Endothelial cell of umbilical vein (primary cell): ENCODE measurements at regions not wholly inside any gene's neighbourhood (a gene's known extent, or its start where the extent isn't known, plus 50 kb on each side); places are given as distances from the start of the nearest gene placed in this dataset.

Experiments
- BruUV-seq: library from RNA; stranded (reverse); fragments of 400-500 nt; replicated peaks from 2 replicates; lab custom pipeline; 2021; lab: Mats Ljungman, UMichigan
- CTCF ChIA-PET: fragments of 300-600, 350-600 bp; sonication (Branson Sonifier 250); formaldehyde crosslinking; loops from one replicate; lab custom pipeline; 2021; ENCODE audit warnings: antibody characterized with exemption, inconsistent platforms; lab: Charles Lee
- POLR2A ChIA-PET: fragments of 300-600, 350-600 bp; sonication (Branson Sonifier 250); formaldehyde crosslinking; loops from one replicate; lab custom pipeline; 2021; ENCODE audit warnings: antibody characterized with exemption, inconsistent platforms; lab: Charles Lee
- DNase-seq: peaks from one replicate; pipeline ENCODE4 v3.0.0-alpha.2; 2011; ENCODE audit warnings: low read depth, low spot score
- FAIRE-seq: peaks from 2 replicates; lab custom pipeline; 2011; peaks lifted over from hg19 to GRCh38; lab: Jason Lieb, UNC
- H2AFZ ChIP-seq: 2 replicates; pipeline ENCODE4 v1.6.0; 2012; ENCODE audit warnings: low read depth, low read length, control low read depth, inconsistent platforms
- H3K27ac ChIP-seq: 2 replicates; pipeline ENCODE4 v1.5.1; 2011; ENCODE audit warnings: low read depth, mild to moderate bottlenecking, control low read depth, low read length, moderate library complexity; ENCODE audit not compliant: insufficient read depth
- H3K27me3 ChIP-seq, 2 experiments: 2 replicates each; pipeline versions ENCODE4 v1.6.0 to v1.6.1; 2011; ENCODE audit warnings: low read length in 2 of 2, mixed read lengths in 1 of 2; ENCODE audit not compliant: control insufficient read depth in 2 of 2, insufficient read depth in 2 of 2
- H3K36me3 ChIP-seq, 2 experiments: 2 replicates in 1 of 2; 3 replicates in 1 of 2; pipeline ENCODE4 v1.5.1; 2011; ENCODE audit warnings: low read length in 2 of 2, mild to moderate bottlenecking in 1 of 2, moderate library complexity in 1 of 2; ENCODE audit not compliant: control insufficient read depth in 2 of 2, insufficient read depth in 2 of 2; ENCODE audit errors: extremely low read depth in 1 of 2
- H3K4me1 ChIP-seq: 3 replicates; pipeline ENCODE4 v1.5.1; 2011; ENCODE audit warnings: mild to moderate bottlenecking, low read length; ENCODE audit not compliant: control insufficient read depth, insufficient read depth; ENCODE audit errors: extremely low read depth
- H3K4me2 ChIP-seq: 2 replicates; pipeline ENCODE4 v1.6.1; 2011; ENCODE audit warnings: low read length, control low read depth, mixed read lengths; ENCODE audit not compliant: insufficient read depth
- H3K4me3 ChIP-seq, 3 experiments: fragments of 200-600 bp in 1 of 3; sonication (generic), shearing (Covaris generic) in 1 of 3; replicated peaks in 1 of 3; 2 replicates each; pipeline ENCODE4 v1.5.1; 2011 to 2016; ENCODE audit warnings: control low read depth in 3 of 3, low read length in 3 of 3, mild to moderate bottlenecking in 2 of 3, inconsistent platforms in 1 of 3, low read depth in 1 of 3, moderate library complexity in 1 of 3; ENCODE audit not compliant: insufficient read depth in 1 of 3
- H3K79me2 ChIP-seq: 2 replicates; pipeline ENCODE4 v1.6.0; 2012; ENCODE audit warnings: low read length, inconsistent platforms; ENCODE audit not compliant: control insufficient read depth, insufficient read depth
- H3K9ac ChIP-seq: replicated peaks from 2 replicates; pipeline ENCODE3; 2011; ENCODE audit warnings: low read length, control low read depth; ENCODE audit not compliant: insufficient read depth; ENCODE audit errors: extremely low read depth
- H3K9me1 ChIP-seq: replicated peaks from 3 replicates; pipeline ENCODE4 v1.6.0; 2011; ENCODE audit warnings: mild to moderate bottlenecking, low read length; ENCODE audit not compliant: control insufficient read depth, insufficient read depth; ENCODE audit errors: extremely low read depth
- H3K9me3 ChIP-seq: replicated peaks from 2 replicates; pipeline ENCODE4 v1.5.1; 2012; ENCODE audit warnings: low read length, inconsistent platforms; ENCODE audit not compliant: control insufficient read depth, insufficient read depth
- H4K20me1 ChIP-seq: replicated peaks from 2 replicates; pipeline ENCODE3; 2011; ENCODE audit warnings: mild to moderate bottlenecking, low read length; ENCODE audit not compliant: control insufficient read depth, insufficient read depth; ENCODE audit errors: extremely low read depth
- EZH2 ChIP-seq: IDR thresholded peaks from 2 replicates; pipeline ENCODE4 v1.6.1; 2012; ENCODE audit warnings: borderline replicate concordance, low read depth, mild to moderate bottlenecking, moderate library complexity, low read length, inconsistent platforms; ENCODE audit not compliant: severe bottlenecking
- GATA2 ChIP-seq: IDR thresholded peaks from 2 replicates; pipeline ENCODE4 v1.7.0; 2011; ENCODE audit warnings: low read depth, mild to moderate bottlenecking, moderate library complexity, mixed read lengths, low read length; ENCODE audit not compliant: insufficient read length, insufficient read depth
- POLR2A ChIP-seq: IDR thresholded peaks from 2 replicates; pipeline ENCODE4 v1.6.1; 2012; ENCODE audit warnings: low read depth, mild to moderate bottlenecking, control low read depth, low read length
- POLR2AphosphoS5 ChIP-seq: IDR thresholded peaks from 2 replicates; pipeline ENCODE4 v1.6.1; 2012; ENCODE audit warnings: low read depth, mild to moderate bottlenecking, control low read depth, low read length, moderate library complexity; ENCODE audit not compliant: insufficient read depth
- dilution Hi-C: fragments of 300-500 bp; cut with MboI; formaldehyde crosslinking; loops from one replicate; pipeline ENCODE4 v1.15.0; 2019; ENCODE audit warnings: low sequenced_read_pairs; ENCODE audit not compliant: extremely low pct_ligation_motif_present
- intact Hi-C: fragments of 100-400 bp; cut with micrococcal nuclease; formaldehyde crosslinking; loops from one replicate; pipeline ENCODE4 v1.10.0; 2022
- TF ChIP-seq, protein P1 (sequence below), 2 donors: IDR thresholded peaks; 1 replicate in 1 of 2; 2 replicates in 1 of 2; pipeline ENCODE4 v1.5.1; 2011; ENCODE audit warnings: low read length in 2 of 2, mild to moderate bottlenecking in 2 of 2, moderate library complexity in 2 of 2, control low read depth in 1 of 2, inconsistent platforms in 1 of 2, low read depth in 1 of 2; ENCODE audit not compliant: insufficient read depth in 1 of 2; ENCODE audit errors: extremely low read depth in 1 of 2

DNA sequence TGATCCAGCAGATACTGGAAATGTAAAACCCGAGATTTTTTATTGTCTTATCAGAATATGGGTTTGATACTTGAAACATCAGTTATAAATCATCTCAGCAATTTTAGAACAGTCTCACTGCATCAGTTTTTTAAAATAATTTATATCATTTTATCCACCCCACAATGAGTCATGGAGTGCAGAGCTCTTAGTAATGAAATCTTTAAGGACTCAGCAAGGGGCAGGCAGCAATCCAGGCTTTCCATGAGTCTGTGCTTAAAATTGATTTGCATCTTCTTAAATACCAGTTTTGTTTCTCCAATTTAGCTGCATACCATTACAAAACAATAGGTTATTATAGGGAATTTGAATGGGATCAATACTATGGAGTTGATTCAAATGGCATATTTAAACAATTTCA is 832.3 kb downstream of the C6orf118 start:
- DNase-seq: no peak
- TF ChIP-seq POLR2AphosphoS5: no peak
- H3K4me2 ChIP-seq: no peak overlapping the region
- no peak overlapping the region for H3K27ac ChIP-seq
- H2AFZ ChIP-seq: no peak overlapping the region
- dilution Hi-C loops: no loop called here
- H3K4me3 ChIP-seq: no peak overlapping the region
- intact Hi-C loops: no loop called here
- no peaks in the 10 kb centered on the region for H3K9me3 ChIP-seq
- H3K27me3 ChIP-seq: no peaks in the 10 kb centered on the region
- H3K4me1 ChIP-seq: no peaks in the 10 kb centered on the region
- ChIA-PET CTCF (no interaction called here), POLR2A (no interaction called here)
- no peaks in the 10 kb centered on the region for H3K36me3 ChIP-seq
- BruUV-seq: no TSS peak
- H3K79me2 ChIP-seq: no peaks in the 10 kb centered on the region
- no peaks in the 10 kb centered on the region for H3K9me1 ChIP-seq
- FAIRE-seq: no peak
- H3K9ac ChIP-seq: no peak overlapping the region
- H4K20me1 ChIP-seq: no peaks in the 10 kb centered on the region

DNA sequence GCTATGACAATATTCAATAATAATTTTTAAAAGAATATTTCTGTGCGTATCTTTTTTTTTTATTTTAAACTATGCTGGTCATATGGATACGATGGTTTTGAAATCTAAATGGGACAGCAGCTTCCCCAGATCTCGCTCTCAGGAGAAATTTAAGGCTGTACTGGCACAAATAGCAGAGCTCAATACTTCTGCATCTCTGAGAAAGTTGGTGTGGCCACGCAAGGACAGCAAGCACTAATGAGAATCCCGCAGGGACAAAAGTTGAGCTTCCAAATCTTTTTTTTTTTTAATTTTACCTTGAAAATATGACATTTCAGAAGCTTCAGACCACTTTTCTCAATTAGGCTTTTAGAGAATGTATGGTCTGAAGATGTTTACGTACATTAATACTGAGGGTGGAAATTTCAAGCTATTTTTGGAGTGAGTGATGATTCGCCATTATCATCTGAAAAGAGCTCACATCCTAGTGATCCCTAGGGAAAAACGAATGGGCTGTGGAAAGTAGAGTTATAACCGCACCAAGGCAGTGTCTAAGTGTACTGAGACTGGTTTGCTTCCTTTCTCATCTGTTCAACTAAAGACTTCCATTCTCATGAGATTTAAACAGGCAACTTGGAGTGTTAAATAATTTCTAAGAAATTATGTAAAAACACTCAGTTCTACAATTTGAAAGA is 840.0 kb downstream of the C6orf118 start:
- BruUV-seq: no TSS peak
- Histone ChIP-seq H2AFZ (no peak overlapping the region), H3K4me2 (no peak overlapping the region), H3K27ac (no peak overlapping the region), H3K9me3 (no peaks in the 10 kb centered on the region), H3K9ac (no peak overlapping the region), H3K79me2 (no peaks in the 10 kb centered on the region), H4K20me1 (no peaks in the 10 kb centered on the region), H3K27me3 (no peaks in the 10 kb centered on the region), H3K4me3 (no peak overlapping the region), H3K9me1 (no peaks in the 10 kb centered on the region), H3K4me1 (no peaks in the 10 kb centered on the region), H3K36me3 (no peaks in the 10 kb centered on the region)
- FAIRE-seq: no peak
- intact Hi-C loops (no loop called here), dilution Hi-C loops (no loop called here)
- POLR2A ChIA-PET: no interaction called here
- TF ChIP-seq EZH2: no peak
- no peak for TF ChIP-seq GATA2
- no peak for TF ChIP-seq POLR2A
- TF ChIP-seq, protein P1, sequence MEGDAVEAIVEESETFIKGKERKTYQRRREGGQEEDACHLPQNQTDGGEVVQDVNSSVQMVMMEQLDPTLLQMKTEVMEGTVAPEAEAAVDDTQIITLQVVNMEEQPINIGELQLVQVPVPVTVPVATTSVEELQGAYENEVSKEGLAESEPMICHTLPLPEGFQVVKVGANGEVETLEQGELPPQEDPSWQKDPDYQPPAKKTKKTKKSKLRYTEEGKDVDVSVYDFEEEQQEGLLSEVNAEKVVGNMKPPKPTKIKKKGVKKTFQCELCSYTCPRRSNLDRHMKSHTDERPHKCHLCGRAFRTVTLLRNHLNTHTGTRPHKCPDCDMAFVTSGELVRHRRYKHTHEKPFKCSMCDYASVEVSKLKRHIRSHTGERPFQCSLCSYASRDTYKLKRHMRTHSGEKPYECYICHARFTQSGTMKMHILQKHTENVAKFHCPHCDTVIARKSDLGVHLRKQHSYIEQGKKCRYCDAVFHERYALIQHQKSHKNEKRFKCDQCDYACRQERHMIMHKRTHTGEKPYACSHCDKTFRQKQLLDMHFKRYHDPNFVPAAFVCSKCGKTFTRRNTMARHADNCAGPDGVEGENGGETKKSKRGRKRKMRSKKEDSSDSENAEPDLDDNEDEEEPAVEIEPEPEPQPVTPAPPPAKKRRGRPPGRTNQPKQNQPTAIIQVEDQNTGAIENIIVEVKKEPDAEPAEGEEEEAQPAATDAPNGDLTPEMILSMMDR (IDR thresholded peaks at IDR 0.05; ENCODE audit: extremely low read depth in 1 of 2, insufficient read depth in 1 of 2, low read depth in 1 of 2, low read length in 2 of 2): no peak
- CTCF ChIA-PET: interaction anchor here (2.5 kb wide), 1 partner anchor 10 kb away, joined by 8 read pairs; no protein-coding TSS in a partner anchor
- no peak for DNase-seq
